ENCODE measurements at regions not wholly inside any gene's neighbourhood (a gene's known extent, or its start where the extent isn't known, plus 50 kb on each side); places are given as distances from the start of the nearest gene placed in this dataset.

GRCh38 chr1:117275055-117275454, 64.3 kb upstream of the VTCN1 start:
- Histone ChIP-seq H3K4me2 (no peak overlapping the region), H3K4me1 (replicated peaks; ENCODE audit: insufficient read depth) (peaks cover 21% of the 10 kb centered on the region), H3K36me3 (ENCODE audit: low read depth) (no peaks in the 10 kb centered on the region), H3K9me2 (ENCODE audit: insufficient read depth) (no peaks in the 10 kb centered on the region), H3K9me3 (ENCODE audit: insufficient read depth, low read depth) (no peaks in the 10 kb centered on the region; the same call in 1 of the 2 replicates), H3K4me3 (no peak overlapping the region), H4K20me1 (ENCODE audit: insufficient read depth) (no peaks in the 10 kb centered on the region), H3K79me2 (ENCODE audit: low read depth) (no peaks in the 10 kb centered on the region), H3K27me3 (ENCODE audit: insufficient read depth, low read depth) (no peaks in the 10 kb centered on the region), H3K27ac (no peak overlapping the region), H3F3A (ENCODE audit: insufficient read depth, low read depth) (peaks cover 4% of the 10 kb centered on the region; the same call in 1 of the 2 replicates), H2AFZ (no peak overlapping the region)
- TF ChIP-seq, protein P1, sequence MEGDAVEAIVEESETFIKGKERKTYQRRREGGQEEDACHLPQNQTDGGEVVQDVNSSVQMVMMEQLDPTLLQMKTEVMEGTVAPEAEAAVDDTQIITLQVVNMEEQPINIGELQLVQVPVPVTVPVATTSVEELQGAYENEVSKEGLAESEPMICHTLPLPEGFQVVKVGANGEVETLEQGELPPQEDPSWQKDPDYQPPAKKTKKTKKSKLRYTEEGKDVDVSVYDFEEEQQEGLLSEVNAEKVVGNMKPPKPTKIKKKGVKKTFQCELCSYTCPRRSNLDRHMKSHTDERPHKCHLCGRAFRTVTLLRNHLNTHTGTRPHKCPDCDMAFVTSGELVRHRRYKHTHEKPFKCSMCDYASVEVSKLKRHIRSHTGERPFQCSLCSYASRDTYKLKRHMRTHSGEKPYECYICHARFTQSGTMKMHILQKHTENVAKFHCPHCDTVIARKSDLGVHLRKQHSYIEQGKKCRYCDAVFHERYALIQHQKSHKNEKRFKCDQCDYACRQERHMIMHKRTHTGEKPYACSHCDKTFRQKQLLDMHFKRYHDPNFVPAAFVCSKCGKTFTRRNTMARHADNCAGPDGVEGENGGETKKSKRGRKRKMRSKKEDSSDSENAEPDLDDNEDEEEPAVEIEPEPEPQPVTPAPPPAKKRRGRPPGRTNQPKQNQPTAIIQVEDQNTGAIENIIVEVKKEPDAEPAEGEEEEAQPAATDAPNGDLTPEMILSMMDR (conservative IDR thresholded peaks at IDR 0.05), result no peak
- TF ChIP-seq EZH2 (IDR thresholded peaks at IDR 0.05; ENCODE audit: low read depth), result no peak
- ChIA-PET POLR2A (ENCODE audit: unreplicated experiment) (no interaction called here), CTCF (interaction anchor here (0.6 kb wide), 1 partner anchor 193 kb away, joined by 4 read pairs; no protein-coding TSS in a partner anchor)
- no peak for DNase-seq
- intact Hi-C loops (cut with micrococcal nuclease; ENCODE audit: unreplicated experiment), result no loop called here
- no TSS peak for BruUV-seq (replicated peaks)

DNA sequence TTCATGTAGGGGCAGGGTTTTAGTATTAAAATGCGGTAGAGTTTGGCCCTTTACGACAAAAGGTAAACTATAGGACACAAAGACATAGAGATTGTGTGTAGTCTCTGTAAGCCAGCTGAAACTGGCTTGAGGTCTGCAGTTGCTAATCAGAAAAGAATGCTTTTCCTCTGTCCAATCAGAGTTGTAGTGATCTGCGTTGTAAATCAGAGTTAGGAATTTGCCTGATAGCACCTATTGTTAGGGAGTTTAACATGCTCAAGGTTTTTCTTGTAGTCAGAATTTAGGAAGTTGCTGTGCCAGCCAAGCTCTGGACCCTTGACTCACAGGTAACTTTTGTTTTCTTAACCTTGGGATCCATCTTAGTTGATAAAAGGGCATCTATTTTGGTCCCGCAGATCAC, 61.2 kb upstream of the VTCN1 start:
- Histone ChIP-seq H2AFZ (no peak overlapping the region), H3K27ac (0 out of 2 replicates have a peak overlapping the region, but pooled peaks have one; percentile 12), H3K79me2 (ENCODE audit: low read depth) (no peaks in the 10 kb centered on the region), H3K9me3 (ENCODE audit: insufficient read depth, low read depth) (no peaks in the 10 kb centered on the region; the same call in 1 of the 2 replicates), H3K36me3 (ENCODE audit: low read depth) (no peaks in the 10 kb centered on the region), H3K9me2 (ENCODE audit: insufficient read depth) (no peaks in the 10 kb centered on the region), H3K4me3 (no peak overlapping the region), H3K4me2 (0 out of 2 replicates have a peak overlapping the region, but pooled peaks have one; percentile 6), H3K27me3 (ENCODE audit: insufficient read depth, low read depth) (no peaks in the 10 kb centered on the region), H3K4me1 (replicated peaks; ENCODE audit: insufficient read depth) (peaks cover 49% of the 10 kb centered on the region), H4K20me1 (ENCODE audit: insufficient read depth) (no peaks in the 10 kb centered on the region), H3F3A (ENCODE audit: insufficient read depth, low read depth) (peaks cover 28% of the 10 kb centered on the region)
- TF ChIP-seq EZH2 (IDR thresholded peaks at IDR 0.05; ENCODE audit: low read depth), result no peak
- TF ChIP-seq, protein P1 (conservative IDR thresholded peaks at IDR 0.05), result no peak
- intact Hi-C loops (cut with micrococcal nuclease; ENCODE audit: unreplicated experiment), result loop anchor here (1.0 kb wide), 1 partner anchor 61 kb away; no protein-coding TSS in a partner anchor
- peak; percentile 43 to 70 for DNase-seq
- ChIA-PET CTCF (interaction anchor here (1.6 kb wide), 1 partner anchor 144 kb away, joined by 5 read pairs; no protein-coding TSS in a partner anchor), POLR2A (ENCODE audit: unreplicated experiment) (interaction anchor here (0.8 kb wide), 1 partner anchor 144 kb away, joined by 5 read pairs; no protein-coding TSS in a partner anchor)
- BruUV-seq (replicated peaks), result no TSS peak

- ChIA-PET CTCF (interaction anchor here (1.0 to 1.6 kb wide), 3 partner anchors 13 to 143 kb away, joined by 3 to 6 read pairs (median 5); no protein-coding TSS in a partner anchor), POLR2A (ENCODE audit: unreplicated experiment) (interaction anchor here (0.7 kb wide), 1 partner anchor 66 kb away, joined by 5 read pairs; no protein-coding TSS in a partner anchor)
- H3K4me1 ChIP-seq (replicated peaks; ENCODE audit: insufficient read depth), result peaks cover 55% of the 10 kb centered on the region
- H3K79me2 ChIP-seq (ENCODE audit: low read depth), result no peaks in the 10 kb centered on the region
- TF ChIP-seq, protein P1 (conservative IDR thresholded peaks at IDR 0.05), result no peak
- no peak for TF ChIP-seq EZH2 (IDR thresholded peaks at IDR 0.05; ENCODE audit: low read depth)
- intact Hi-C loops (cut with micrococcal nuclease; ENCODE audit: unreplicated experiment), result loop anchor here (1.0 kb wide), 1 partner anchor 60 kb away; no protein-coding TSS in a partner anchor
- no peaks in the 10 kb centered on the region; the same call in 1 of the 2 replicates for H3K9me3 ChIP-seq (ENCODE audit: insufficient read depth, low read depth)
- no peak for DNase-seq
- H4K20me1 ChIP-seq (ENCODE audit: insufficient read depth), result no peaks in the 10 kb centered on the region
- no peak overlapping the region for H2AFZ ChIP-seq
- peaks cover 35% of the 10 kb centered on the region for H3F3A ChIP-seq (ENCODE audit: insufficient read depth, low read depth)
- no peaks in the 10 kb centered on the region for H3K27me3 ChIP-seq (ENCODE audit: insufficient read depth, low read depth)
- H3K9me2 ChIP-seq (ENCODE audit: insufficient read depth), result no peaks in the 10 kb centered on the region
- H3K4me2 ChIP-seq, result no peak overlapping the region
- H3K27ac ChIP-seq, result no peak overlapping the region
- BruUV-seq (replicated peaks), result no TSS peak
- no peaks in the 10 kb centered on the region for H3K36me3 ChIP-seq (ENCODE audit: low read depth)
- H3K4me3 ChIP-seq, result no peak overlapping the region
Measured at GRCh38 chr1:117271129-117271528, 60.4 kb upstream of the VTCN1 start.
